Pancreas (tissue), 10 donors: ENCODE measurements at regions not wholly inside any gene's neighbourhood (a gene's known extent, or its start where the extent isn't known, plus 50 kb on each side); places are given as distances from the start of the nearest gene placed in this dataset.

Source experiments
- ATAC-seq, 4 donors: fragments of 200-7000 bp; cut with Tn5 transposase; one replicate each; pipeline versions ENCODE4 v1.8.0 to v1.9.1; 2020; ENCODE audit warnings: mild to moderate bottlenecking in 4 of 4, moderate library complexity in 4 of 4
- DNase-seq, 6 donors: peaks; one replicate each; pipeline ENCODE4 v3.0.0-alpha.2; 2020
- FAIRE-seq: peaks from 2 replicates; lab custom pipeline; 2012; peaks lifted over from hg19 to GRCh38; lab: Jason Lieb, UNC
- H3K27ac ChIP-seq, 4 donors: fragments of 200-600 bp; sonication (generic); 1 replicate in 3 of 4; 2 replicates in 1 of 4; pipeline versions ENCODE4 v1.5.0 to v1.8.0; 2020
- H3K27me3 ChIP-seq, 4 donors: fragments of 200-600 bp; one replicate each; pipeline ENCODE4 v1.8.0; 2021
- H3K36me3 ChIP-seq, 3 donors: fragments of 200-600 bp; sonication (generic) in 1 of 3; one replicate each; pipeline versions ENCODE4 v1.5.0 to v1.8.0; 2020 to 2021
- H3K4me1 ChIP-seq, 3 donors: fragments of 200-600 bp; one replicate each; pipeline ENCODE4 v1.8.0; 2021
- H3K4me3 ChIP-seq, 4 donors: fragments of 200-600 bp; sonication (generic) in 2 of 4; one replicate each; pipeline versions ENCODE4 v1.5.0 to v1.8.0; 2020 to 2021
- H3K9me3 ChIP-seq, 4 donors: fragments of 200-600 bp; one replicate each; pipeline ENCODE4 v1.8.0; 2021
- WGBS, 2 donors: extraction: QIAGEN DNeasy Blood & Tissue Kit; methylation state at CpG; one replicate each; pipeline ENCODE4 v1.1.7; 2013; 5-methylcytosine and 5-hydroxymethylcytosine counted together
- intact Hi-C, 3 donors: fragments of 100-400 bp; cut with DNase I; formaldehyde crosslinking; loops; one replicate each; pipeline versions ENCODE4 v1.11.1 to v1.14.2; 2022
- TF ChIP-seq, protein P1 (sequence below), 4 donors: fragments of 200-600 bp; sonication (generic) in 3 of 4; IDR thresholded peaks; one replicate each; pipeline versions ENCODE4 v1.5.0 to v1.8.0; 2021; ENCODE audit warnings: antibody characterized with exemption in 4 of 4
- donor health status: healthy with polysubstance abuse.
- donor health status: DM: no; HTN: no; CAD: no; lungs with moderate emphysema.
- donor health status: DM: no; HTN: no; CAD: no.
- donor health status: control.
- donor health status: control.
- donor health status: Bipolar disorder and iron deficiency.
- donor health status: DM: yes; HTN: yes; CAD: no.
- donor health status: DM: no; HTN: no; CAD: no.
- donor health status: DM: no; HTN: no; CAD: no.
- donor health status: DM: yes; HTN: yes; CAD: no.

DNA sequence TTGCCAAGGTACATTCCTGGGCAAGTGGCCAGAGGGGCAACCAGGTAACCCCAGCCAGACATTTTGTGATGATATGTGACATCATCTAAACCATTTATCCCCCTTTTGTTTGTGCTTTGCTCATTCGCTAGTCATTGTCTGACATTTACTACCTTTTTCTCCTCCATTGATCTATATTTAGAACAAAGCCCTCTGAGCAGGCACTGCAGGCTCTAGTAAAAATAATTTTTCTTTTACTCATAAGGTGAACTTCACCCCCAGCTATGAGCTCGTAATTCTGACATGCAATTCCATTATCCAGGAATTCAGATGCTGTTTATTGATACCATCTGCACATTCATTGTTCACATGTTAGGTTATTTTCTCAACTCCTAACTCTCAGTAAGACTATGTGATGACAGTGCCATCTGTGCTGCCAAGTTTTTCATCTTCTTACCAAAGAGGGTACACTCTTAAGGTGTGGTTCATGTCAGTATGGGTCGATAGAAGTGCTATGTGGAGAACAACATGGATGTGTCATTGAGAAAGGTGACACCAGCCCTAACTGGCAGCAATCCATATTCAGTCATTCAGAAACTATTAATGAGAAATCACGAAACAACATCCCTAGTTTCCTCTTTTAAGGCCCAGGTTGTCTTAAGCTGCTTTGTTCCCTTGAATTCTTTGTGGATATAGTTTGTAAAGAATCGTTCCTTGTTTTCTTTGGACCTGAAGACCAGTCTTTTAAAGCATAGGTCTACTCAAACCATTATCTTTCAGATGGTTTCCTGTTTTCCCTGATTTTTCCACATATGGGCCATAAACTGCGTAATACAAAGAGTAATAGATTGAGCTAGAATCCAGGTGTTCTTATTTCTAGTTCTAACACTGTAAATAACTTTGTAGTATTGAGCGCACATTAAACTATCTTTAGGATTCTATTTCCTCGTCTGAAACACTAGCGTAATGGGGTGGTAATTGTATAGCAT is 978.1 kb upstream of the CDH2 start:
- FAIRE-seq: no peak
- DNase-seq: peak in 2 of 6 donors; percentile 11 to 15
- no peaks in the 10 kb centered on the region for H3K36me3 ChIP-seq
- WGBS, 2 donors: 42 to 53% methylated on average over 9 of the region's 9 CpGs
- peak in 2 of 4 donors; percentile 18 to 36 for ATAC-seq
- H3K27ac ChIP-seq: no peak overlapping the region
- no peaks in the 10 kb centered on the region for H3K27me3 ChIP-seq
- H3K4me3 ChIP-seq: no peak overlapping the region
- intact Hi-C loops: no loop called here
- TF ChIP-seq, protein P1, sequence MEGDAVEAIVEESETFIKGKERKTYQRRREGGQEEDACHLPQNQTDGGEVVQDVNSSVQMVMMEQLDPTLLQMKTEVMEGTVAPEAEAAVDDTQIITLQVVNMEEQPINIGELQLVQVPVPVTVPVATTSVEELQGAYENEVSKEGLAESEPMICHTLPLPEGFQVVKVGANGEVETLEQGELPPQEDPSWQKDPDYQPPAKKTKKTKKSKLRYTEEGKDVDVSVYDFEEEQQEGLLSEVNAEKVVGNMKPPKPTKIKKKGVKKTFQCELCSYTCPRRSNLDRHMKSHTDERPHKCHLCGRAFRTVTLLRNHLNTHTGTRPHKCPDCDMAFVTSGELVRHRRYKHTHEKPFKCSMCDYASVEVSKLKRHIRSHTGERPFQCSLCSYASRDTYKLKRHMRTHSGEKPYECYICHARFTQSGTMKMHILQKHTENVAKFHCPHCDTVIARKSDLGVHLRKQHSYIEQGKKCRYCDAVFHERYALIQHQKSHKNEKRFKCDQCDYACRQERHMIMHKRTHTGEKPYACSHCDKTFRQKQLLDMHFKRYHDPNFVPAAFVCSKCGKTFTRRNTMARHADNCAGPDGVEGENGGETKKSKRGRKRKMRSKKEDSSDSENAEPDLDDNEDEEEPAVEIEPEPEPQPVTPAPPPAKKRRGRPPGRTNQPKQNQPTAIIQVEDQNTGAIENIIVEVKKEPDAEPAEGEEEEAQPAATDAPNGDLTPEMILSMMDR (IDR thresholded peaks at IDR 0.05): no peak
- no peaks in the 10 kb centered on the region for H3K4me1 ChIP-seq
- no peaks in the 10 kb centered on the region for H3K9me3 ChIP-seq

DNA sequence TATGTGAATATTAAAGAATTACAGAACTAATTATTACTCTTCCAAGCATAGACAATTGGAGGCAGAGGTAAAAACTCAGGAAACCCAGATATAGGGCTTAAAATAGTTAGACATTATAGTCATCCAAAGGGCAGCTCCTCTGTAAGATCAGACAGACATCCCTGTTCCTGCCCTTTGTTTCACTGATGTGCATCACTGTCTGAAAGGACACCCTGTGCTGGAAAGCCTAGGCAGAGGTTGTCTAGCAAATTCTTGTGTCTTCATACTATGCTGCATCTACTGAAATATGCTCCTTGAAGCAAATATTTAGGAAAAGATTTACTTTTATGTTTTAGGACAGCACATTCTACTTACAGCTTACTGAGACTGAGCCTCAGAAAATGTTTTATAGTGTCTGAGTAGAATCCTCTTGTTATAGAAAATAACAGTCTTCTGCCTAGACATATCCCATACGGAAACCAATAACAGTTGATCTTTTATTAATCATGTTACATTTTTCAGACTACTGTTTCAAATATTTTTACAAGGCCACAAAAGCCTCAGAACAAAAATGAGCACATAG is 977.3 kb upstream of the CDH2 start:
- no peaks in the 10 kb centered on the region for H3K27me3 ChIP-seq
- FAIRE-seq (no peak), ATAC-seq (no peak), DNase-seq (no peak)
- no peaks in the 10 kb centered on the region for H3K4me1 ChIP-seq
- WGBS, 2 donors: 39 to 54% methylated on average over 1 of the region's 1 CpG
- no peak overlapping the region for H3K27ac ChIP-seq
- no peaks in the 10 kb centered on the region for H3K36me3 ChIP-seq
- no peak overlapping the region for H3K4me3 ChIP-seq
- H3K9me3 ChIP-seq: no peaks in the 10 kb centered on the region
- TF ChIP-seq, protein P1 (IDR thresholded peaks at IDR 0.05): no peak
- intact Hi-C loops: no loop called here

DNA sequence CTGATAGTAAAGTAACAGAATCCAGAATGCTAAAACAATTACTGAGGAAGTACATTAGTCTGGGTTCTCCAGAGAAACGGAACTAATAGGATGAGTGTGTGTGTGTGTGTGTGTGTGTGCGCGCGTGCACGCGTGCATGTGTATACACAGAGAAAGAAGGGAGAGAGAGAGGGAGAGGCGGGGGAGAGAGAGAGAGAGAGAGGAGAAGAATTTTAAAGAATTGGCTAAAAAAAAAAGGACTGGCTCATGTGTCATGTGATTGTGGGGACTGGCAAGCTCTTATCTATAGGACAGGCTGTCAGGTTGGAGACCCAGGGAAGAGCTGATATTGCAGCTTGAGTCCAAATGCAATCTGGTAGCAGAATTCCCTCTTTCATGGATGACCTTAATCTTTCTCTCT is 976.2 kb upstream of the CDH2 start:
- no peaks in the 10 kb centered on the region for H3K9me3 ChIP-seq
- FAIRE-seq (no peak), ATAC-seq (no peak), DNase-seq (no peak)
- TF ChIP-seq, protein P1 (IDR thresholded peaks at IDR 0.05): no peak
- 58 to 63% methylated on average over 7 of the region's 7 CpGs for WGBS, 2 donors
- H3K27me3 ChIP-seq: no peaks in the 10 kb centered on the region
- no peak overlapping the region for H3K27ac ChIP-seq
- no peaks in the 10 kb centered on the region for H3K36me3 ChIP-seq
- H3K4me3 ChIP-seq: no peak overlapping the region
- intact Hi-C loops: no loop called here
- no peaks in the 10 kb centered on the region for H3K4me1 ChIP-seq

DNA sequence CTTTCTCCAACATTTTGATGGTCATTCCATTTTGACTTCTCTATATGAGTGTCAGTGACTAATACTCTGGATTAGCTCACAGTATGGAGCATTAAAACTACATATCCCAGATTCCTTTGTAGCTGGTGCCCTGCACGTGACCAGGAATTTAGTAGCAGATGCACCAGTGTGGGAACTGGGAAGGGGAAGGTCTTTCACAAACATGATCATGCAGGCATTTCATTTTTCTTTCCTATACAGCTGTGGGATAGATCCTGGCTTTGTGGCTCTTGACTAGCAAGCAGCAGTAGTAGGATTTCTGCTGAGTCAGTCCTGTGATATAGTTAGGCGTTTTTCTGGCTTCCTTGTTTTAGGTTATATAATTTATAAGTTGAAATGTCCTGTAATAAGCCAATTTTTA is 971.0 kb upstream of the CDH2 start:
- intact Hi-C loops: no loop called here
- Histone ChIP-seq H3K27me3 (no peaks in the 10 kb centered on the region), H3K27ac (no peak overlapping the region), H3K4me3 (no peak overlapping the region), H3K4me1 (no peaks in the 10 kb centered on the region), H3K9me3 (no peaks in the 10 kb centered on the region), H3K36me3 (no peaks in the 10 kb centered on the region)
- TF ChIP-seq, protein P1 (IDR thresholded peaks at IDR 0.05): no peak
- no peak for ATAC-seq
- no peak for FAIRE-seq
- DNase-seq: no peak
- WGBS, 2 donors: 10 to 13% methylated on average over 2 of the region's 2 CpGs

DNA sequence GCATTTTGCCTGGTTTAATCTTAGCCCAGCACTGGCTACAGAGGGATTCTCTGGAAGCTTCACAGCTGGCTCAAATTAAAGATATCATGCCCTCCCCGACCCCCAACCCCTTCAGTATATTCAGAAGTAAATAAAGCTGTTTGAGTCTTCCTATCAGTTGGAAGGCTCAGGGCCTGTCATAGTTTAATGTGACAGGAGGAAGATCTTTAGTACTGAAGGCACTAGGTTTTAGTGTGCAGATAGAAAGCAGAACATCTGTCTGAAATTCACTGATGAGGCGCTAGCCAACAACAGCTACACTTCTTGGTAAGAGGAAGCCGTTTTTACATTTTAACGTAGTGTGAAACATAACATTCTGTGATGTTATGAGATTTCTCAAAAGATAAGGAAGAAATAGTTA is 969.1 kb upstream of the CDH2 start:
- DNase-seq (no peak), ATAC-seq (no peak), FAIRE-seq (no peak)
- Histone ChIP-seq H3K27ac (no peak overlapping the region), H3K27me3 (no peaks in the 10 kb centered on the region), H3K4me1 (no peaks in the 10 kb centered on the region), H3K4me3 (no peak overlapping the region), H3K36me3 (no peaks in the 10 kb centered on the region), H3K9me3 (no peaks in the 10 kb centered on the region)
- WGBS, 2 donors: 35 to 55% methylated on average over 4 of the region's 4 CpGs
- TF ChIP-seq, protein P1 (IDR thresholded peaks at IDR 0.05): no peak
- intact Hi-C loops: no loop called here
